T47D (cell line): ENCODE measurements at regions not wholly inside any gene's neighbourhood (a gene's known extent, or its start where the extent isn't known, plus 50 kb on each side); places are given as distances from the start of the nearest gene placed in this dataset.
"Not testable (repeated sequence)": the region's sequence is repeated elsewhere in the genome, so short reads cannot be mapped to it uniquely, and the experiment has no call there.

Experiments used
- DNase-seq, 2 experiments: peaks; one replicate each; pipeline versions ENCODE4 v3.0.0 to v3.0.0-alpha.2; 2011 to 2012; ENCODE audit warnings: low read depth in 1 of 2, low spot score in 1 of 2
- JUND ChIP-seq: IDR thresholded peaks from 2 replicates; pipeline ENCODE4 v1.6.1; 2012; ENCODE audit warnings: low read depth
- in situ Hi-C: cut with HindIII; loops from 2 replicates; pipeline ENCODE4 v1.10.0; 2016; ENCODE audit warnings: low sequenced_read_pairs, low pct_unique_long_range_greater_than_20kb

GRCh38 chr22:22193923-22194322 is 50.7 kb upstream of the VPREB1 start:
- in situ Hi-C loops: no loop called here
- no peak for DNase-seq
- TF ChIP-seq JUND: no peak

GRCh38 chr22:22193462-22193861 is 51.1 kb upstream of the VPREB1 start:
- DNase-seq, in situ Hi-C loops: not testable (repeated sequence)

GRCh38 chr22:22193006-22193405 is 51.6 kb upstream of the VPREB1 start:
- in situ Hi-C loops: not testable (repeated sequence)

GRCh38 chr22:22189796-22190195 is 54.8 kb upstream of the VPREB1 start:
- DNase-seq, in situ Hi-C loops: not testable (repeated sequence)

More at GRCh38 chr22:22193006-22193405, 51.6 kb upstream of the VPREB1 start:
- not testable (repeated sequence) for DNase-seq

- in situ Hi-C loops: not testable (repeated sequence)
These were observed 56.7 kb upstream of the VPREB1 start for GRCh38 chr22:22187863-22188262.

GRCh38 chr22:22187299-22187698 is 57.3 kb upstream of the VPREB1 start:
- in situ Hi-C loops: no loop called here
- DNase-seq: no peak
- no peak for TF ChIP-seq JUND

More at GRCh38 chr22:22187863-22188262, 56.7 kb upstream of the VPREB1 start:
- DNase-seq: not testable (repeated sequence)

- TF ChIP-seq JUND: no peak
- in situ Hi-C loops: no loop called here
- no peak for DNase-seq
These were observed 58.6 kb upstream of the VPREB1 start for GRCh38 chr22:22185844-22186499.

GRCh38 chr22:22185217-22185616 is 59.4 kb upstream of the VPREB1 start:
- no peak for TF ChIP-seq JUND
- DNase-seq: no peak
- in situ Hi-C loops: no loop called here

GRCh38 chr22:22184277-22184807 is 60.2 kb upstream of the VPREB1 start:
- DNase-seq: no peak
- in situ Hi-C loops: no loop called here
- TF ChIP-seq JUND: no peak

GRCh38 chr22:22182990-22183264 is 61.7 kb upstream of the VPREB1 start:
- no peak for DNase-seq
- no peak for TF ChIP-seq JUND
- in situ Hi-C loops: no loop called here

GRCh38 chr22:22182218-22182989 is 62.2 kb upstream of the VPREB1 start:
- DNase-seq: no peak
- no peak for TF ChIP-seq JUND
- in situ Hi-C loops: no loop called here

- in situ Hi-C loops: no loop called here
These were observed 63.2 kb upstream of the VPREB1 start for GRCh38 chr22:22181341-22181850.

GRCh38 chr22:22180738-22181285 is 63.8 kb upstream of the VPREB1 start:
- in situ Hi-C loops: no loop called here
- TF ChIP-seq JUND: no peak
- DNase-seq: no peak

More at GRCh38 chr22:22181341-22181850, 63.2 kb upstream of the VPREB1 start:
- DNase-seq: no peak
- TF ChIP-seq JUND: no peak
